IMR-90 (cell line): ENCODE measurements at regions not wholly inside any gene's neighbourhood (a gene's known extent, or its start where the extent isn't known, plus 50 kb on each side); places are given as distances from the start of the nearest gene placed in this dataset.

Experiments used
- ATAC-seq: fragments of 200-7000 bp; cut with Tn5 transposase; 2 replicates; pipeline ENCODE4 v1.9.1; 2020; ENCODE audit warnings: low read depth, mild to moderate bottlenecking, moderate library complexity
- BruUV-seq: library from RNA; stranded (reverse); fragments of 400-500 nt; replicated peaks from 2 replicates; lab custom pipeline; 2021; lab: Mats Ljungman, UMichigan
- CTCF ChIA-PET: fragments of 300-600 bp; formaldehyde crosslinking; extraction: SDS; loops from one replicate; lab custom pipeline; 2021; ENCODE audit warnings: antibody characterized with exemption; lab: Yijun Ruan, JAX
- POLR2A ChIA-PET: fragments of 300-600 bp; sonication (Branson Sonifier 250); formaldehyde crosslinking; loops from one replicate; lab custom pipeline; 2022; ENCODE audit warnings: antibody characterized with exemption; ENCODE audit not compliant: unreplicated experiment; lab: Charles Lee
- DNase-seq: peaks from one replicate; pipeline ENCODE4 v3.0.0; 2013
- H2AFZ ChIP-seq: replicated peaks from 2 replicates; pipeline ENCODE3; 2013; ENCODE audit warnings: low read length, mild to moderate bottlenecking; ENCODE audit not compliant: poor library complexity
- H2AK5ac ChIP-seq: 2 replicates; pipeline ENCODE4 v1.6.1; 2013; ENCODE audit warnings: low read depth, low read length, inconsistent platforms
- H2AK9ac ChIP-seq: replicated peaks from 2 replicates; pipeline ENCODE3; 2013; ENCODE audit warnings: mild to moderate bottlenecking, low read depth, low read length, moderate library complexity; ENCODE audit not compliant: poor library complexity
- H2BK120ac ChIP-seq: 2 replicates; pipeline ENCODE4 v1.6.1; 2013; ENCODE audit warnings: low read depth, low read length, inconsistent platforms
- H2BK15ac ChIP-seq: 3 replicates; pipeline ENCODE4 v1.6.1; 2013; ENCODE audit warnings: low read depth, low read length, inconsistent platforms
- H2BK20ac ChIP-seq: 2 replicates; pipeline ENCODE4 v1.6.1; 2013; ENCODE audit warnings: low read depth, mild to moderate bottlenecking, inconsistent platforms, low read length, moderate library complexity
- H2BK5ac ChIP-seq: 2 replicates; pipeline ENCODE4 v1.6.1; 2013; ENCODE audit warnings: mild to moderate bottlenecking, low read depth, low read length, inconsistent platforms; ENCODE audit not compliant: poor library complexity, severe bottlenecking
- H3K14ac ChIP-seq: replicated peaks from 2 replicates; pipeline ENCODE4 v1.6.1; 2013; ENCODE audit warnings: low read depth, low read length, inconsistent platforms
- H3K18ac ChIP-seq: 2 replicates; pipeline ENCODE4 v1.6.1; 2013; ENCODE audit warnings: low read depth, low read length, control low read depth
- H3K23ac ChIP-seq: 2 replicates; pipeline ENCODE4 v1.6.1; 2013; ENCODE audit warnings: low read depth, low read length, inconsistent platforms
- H3K27ac ChIP-seq: 2 replicates; pipeline ENCODE4 v1.5.1; 2013; ENCODE audit warnings: mild to moderate bottlenecking, control low read depth, low read length; ENCODE audit not compliant: insufficient read depth
- H3K27me3 ChIP-seq: 2 replicates; pipeline ENCODE4 v1.6.1; 2013; ENCODE audit warnings: low read length; ENCODE audit not compliant: control insufficient read depth, insufficient read depth
- H3K36me3 ChIP-seq: 2 replicates; pipeline ENCODE4 v1.6.1; 2013; ENCODE audit warnings: low read length, mixed read lengths; ENCODE audit not compliant: control insufficient read depth, insufficient read depth
- H3K4ac ChIP-seq: 2 replicates; pipeline ENCODE4 v1.6.1; 2013; ENCODE audit warnings: low read depth, low read length, inconsistent platforms
- H3K4me1 ChIP-seq: 2 replicates; pipeline ENCODE4 v1.6.1; 2013; ENCODE audit warnings: low read length, mixed read lengths; ENCODE audit not compliant: control insufficient read depth, insufficient read depth
- H3K4me2 ChIP-seq: 2 replicates; pipeline ENCODE4 v1.6.1; 2013; ENCODE audit warnings: low read depth, mild to moderate bottlenecking, control low read depth, low read length, moderate library complexity
- H3K4me3 ChIP-seq: 2 replicates; pipeline ENCODE4 v1.5.1; 2013; ENCODE audit warnings: low read depth, mild to moderate bottlenecking, control low read depth, low read length, moderate library complexity; ENCODE audit not compliant: insufficient read depth
- H3K56ac ChIP-seq: 2 replicates; pipeline ENCODE4 v1.6.1; 2013; ENCODE audit warnings: low read length, inconsistent platforms; ENCODE audit not compliant: insufficient read depth; ENCODE audit errors: extremely low read depth
- H3K79me1 ChIP-seq, 2 experiments: 2 replicates each; pipeline ENCODE4 v1.6.1; 2013; ENCODE audit warnings: low read length in 2 of 2, inconsistent platforms in 1 of 2, low read depth in 1 of 2
- H3K9ac ChIP-seq: 2 replicates; pipeline ENCODE4 v1.6.1; 2013; ENCODE audit warnings: low read depth, low read length, control low read depth
- H3K9me1 ChIP-seq: 2 replicates; pipeline ENCODE4 v1.6.1; 2013; ENCODE audit warnings: low read length, inconsistent platforms; ENCODE audit not compliant: insufficient read depth
- H3K9me3 ChIP-seq: 2 replicates; pipeline ENCODE4 v1.6.1; 2013; ENCODE audit warnings: low read length; ENCODE audit not compliant: control insufficient read depth, insufficient read depth
- H4K20me1 ChIP-seq: 2 replicates; pipeline ENCODE4 v1.6.1; 2013; ENCODE audit warnings: low read length, inconsistent platforms; ENCODE audit not compliant: insufficient read depth
- H4K5ac ChIP-seq: 2 replicates; pipeline ENCODE4 v1.6.1; 2013; ENCODE audit warnings: mild to moderate bottlenecking, low read depth, low read length, control low read depth
- H4K8ac ChIP-seq, 2 experiments: 2 replicates each; pipeline ENCODE4 v1.6.1; 2013; ENCODE audit warnings: low read depth in 2 of 2, low read length in 2 of 2, control low read depth in 1 of 2, inconsistent platforms in 1 of 2
- H4K91ac ChIP-seq: 2 replicates; pipeline ENCODE4 v1.6.1; 2013; ENCODE audit warnings: low read depth, low read length, inconsistent platforms; ENCODE audit not compliant: insufficient read depth
- CEBPB ChIP-seq: IDR thresholded peaks from 2 replicates; pipeline ENCODE4 v1.6.1; 2012; ENCODE audit warnings: low read depth, low read length, improper control_type of control experiment
- CHD1 ChIP-seq: IDR thresholded peaks from 2 replicates; pipeline ENCODE4 v1.6.1; 2012; ENCODE audit warnings: low read depth, low read length, improper control_type of control experiment
- FOS ChIP-seq: fragments of 150-350 bp; IDR thresholded peaks from 2 replicates; pipeline ENCODE4 v1.6.1; 2016; ENCODE audit warnings: low read depth, low read length
- MAZ ChIP-seq: IDR thresholded peaks from 2 replicates; pipeline ENCODE4 v1.6.1; 2012; ENCODE audit warnings: low read depth, mild to moderate bottlenecking, low read length, improper control_type of control experiment, moderate library complexity, borderline replicate concordance
- POLR2A ChIP-seq: IDR thresholded peaks from 2 replicates; pipeline ENCODE4 v1.6.1; 2012; ENCODE audit warnings: mild to moderate bottlenecking, low read depth, low read length
- RAD21 ChIP-seq: IDR thresholded peaks from 2 replicates; pipeline ENCODE4 v1.6.1; 2012; ENCODE audit warnings: low read length, improper control_type of control experiment
- RFX5 ChIP-seq: IDR thresholded peaks from 2 replicates; pipeline ENCODE4 v1.8.0; 2012; ENCODE audit warnings: low read depth, mild to moderate bottlenecking, low read length, moderate library complexity
- WGBS, 2 experiments: methylation state at CpG; one replicate each; pipeline versions ENCODE4 v1.1.5 to v1.1.7; 2013; ENCODE audit warnings: missing lambda C conversion rate in 2 of 2; ENCODE audit not compliant: insufficient read length in 1 of 2; ENCODE audit errors: extremely low coverage in 2 of 2; 5-methylcytosine and 5-hydroxymethylcytosine counted together
- dilution Hi-C: fragments of 300-500 bp; cut with HindIII; formaldehyde crosslinking; loops from one replicate; pipeline ENCODE4 v1.14.3; 2018; ENCODE audit warnings: low sequenced_read_pairs; ENCODE audit not compliant: unreplicated experiment
- in situ Hi-C: fragments of 300-500 bp; cut with MboI; formaldehyde crosslinking; loops from 3 replicates; pipeline ENCODE4 v1.14.3; 2019; ENCODE audit warnings: low sequenced_read_pairs, inconsistent platforms, mixed read lengths
- intact Hi-C: fragments of 100-400 bp; cut with micrococcal nuclease; formaldehyde crosslinking; loops from 2 replicates; pipeline ENCODE4 v1.10.0; 2022
- TF ChIP-seq, protein P1 (sequence below): fragments of 150-350 bp; IDR thresholded peaks from 2 replicates; pipeline ENCODE4 v1.6.1; 2016; ENCODE audit warnings: low read depth, mild to moderate bottlenecking, low read length, moderate library complexity, borderline replicate concordance
- TF ChIP-seq, protein P2 (sequence below): conservative IDR thresholded peaks from 2 replicates; pipeline ENCODE4 v1.5.1; 2012; ENCODE audit warnings: mild to moderate bottlenecking, low read depth, low read length, improper control_type of control experiment

- no peak overlapping the region for H4K8ac ChIP-seq
- DNase-seq (no peak), ATAC-seq (no peak)
- no peak overlapping the region for H2AK9ac ChIP-seq
- POLR2A ChIA-PET, result no interaction called here
- no peak overlapping the region for H2BK20ac ChIP-seq
- H3K79me1 ChIP-seq, result no peaks in the 10 kb centered on the region
- H4K5ac ChIP-seq, result no peak overlapping the region
- H3K4ac ChIP-seq, result no peak overlapping the region
- H2BK15ac ChIP-seq, result no peak overlapping the region
- H3K18ac ChIP-seq, result no peak overlapping the region
- intact Hi-C loops, result no loop called here
- no peak overlapping the region for H3K27ac ChIP-seq
- dilution Hi-C loops, result no loop called here
- no peak overlapping the region for H2AK5ac ChIP-seq
- H3K4me2 ChIP-seq, result no peak overlapping the region
- H3K4me1 ChIP-seq, result peaks cover 4% of the 10 kb centered on the region; the same call in 1 of the 2 replicates
- H4K91ac ChIP-seq, result no peak overlapping the region
- no peak overlapping the region for H3K9ac ChIP-seq
- no peak overlapping the region for H2BK120ac ChIP-seq
- no peak overlapping the region for H3K14ac ChIP-seq
- TF ChIP-seq RFX5 (no peak), CHD1 (no peak), MAZ (no peak), FOS (no peak), RAD21 (no peak), CEBPB (no peak), POLR2A (no peak)
- TF ChIP-seq, protein P1, sequence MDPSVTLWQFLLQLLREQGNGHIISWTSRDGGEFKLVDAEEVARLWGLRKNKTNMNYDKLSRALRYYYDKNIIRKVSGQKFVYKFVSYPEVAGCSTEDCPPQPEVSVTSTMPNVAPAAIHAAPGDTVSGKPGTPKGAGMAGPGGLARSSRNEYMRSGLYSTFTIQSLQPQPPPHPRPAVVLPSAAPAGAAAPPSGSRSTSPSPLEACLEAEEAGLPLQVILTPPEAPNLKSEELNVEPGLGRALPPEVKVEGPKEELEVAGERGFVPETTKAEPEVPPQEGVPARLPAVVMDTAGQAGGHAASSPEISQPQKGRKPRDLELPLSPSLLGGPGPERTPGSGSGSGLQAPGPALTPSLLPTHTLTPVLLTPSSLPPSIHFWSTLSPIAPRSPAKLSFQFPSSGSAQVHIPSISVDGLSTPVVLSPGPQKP, result no peak
- TF ChIP-seq, protein P2, sequence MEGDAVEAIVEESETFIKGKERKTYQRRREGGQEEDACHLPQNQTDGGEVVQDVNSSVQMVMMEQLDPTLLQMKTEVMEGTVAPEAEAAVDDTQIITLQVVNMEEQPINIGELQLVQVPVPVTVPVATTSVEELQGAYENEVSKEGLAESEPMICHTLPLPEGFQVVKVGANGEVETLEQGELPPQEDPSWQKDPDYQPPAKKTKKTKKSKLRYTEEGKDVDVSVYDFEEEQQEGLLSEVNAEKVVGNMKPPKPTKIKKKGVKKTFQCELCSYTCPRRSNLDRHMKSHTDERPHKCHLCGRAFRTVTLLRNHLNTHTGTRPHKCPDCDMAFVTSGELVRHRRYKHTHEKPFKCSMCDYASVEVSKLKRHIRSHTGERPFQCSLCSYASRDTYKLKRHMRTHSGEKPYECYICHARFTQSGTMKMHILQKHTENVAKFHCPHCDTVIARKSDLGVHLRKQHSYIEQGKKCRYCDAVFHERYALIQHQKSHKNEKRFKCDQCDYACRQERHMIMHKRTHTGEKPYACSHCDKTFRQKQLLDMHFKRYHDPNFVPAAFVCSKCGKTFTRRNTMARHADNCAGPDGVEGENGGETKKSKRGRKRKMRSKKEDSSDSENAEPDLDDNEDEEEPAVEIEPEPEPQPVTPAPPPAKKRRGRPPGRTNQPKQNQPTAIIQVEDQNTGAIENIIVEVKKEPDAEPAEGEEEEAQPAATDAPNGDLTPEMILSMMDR, result no peak
- CTCF ChIA-PET, result no interaction called here
- WGBS, 2 experiments, result 33% methylated on average over 1 of the region's 4 CpGs; no CpG with 5 or more reads in 1 of the 2 experiments
- H4K20me1 ChIP-seq, result no peaks in the 10 kb centered on the region
- peaks cover 8% of the 10 kb centered on the region for H3K27me3 ChIP-seq
- peaks cover 4% of the 10 kb centered on the region; the same call in 1 of the 2 replicates for H3K9me1 ChIP-seq
- H3K4me3 ChIP-seq, result no peak overlapping the region
- no peaks in the 10 kb centered on the region for H3K36me3 ChIP-seq
- in situ Hi-C loops, result no loop called here
- BruUV-seq, result no TSS peak
- no peak overlapping the region for H3K23ac ChIP-seq
- H2AFZ ChIP-seq, result no peak overlapping the region
- no peak overlapping the region for H2BK5ac ChIP-seq
- H3K9me3 ChIP-seq, result peaks cover 3% of the 10 kb centered on the region; the same call in 1 of the 2 replicates
- no peak overlapping the region for H3K56ac ChIP-seq
Measured at GRCh38 chr1:228882041-228882770, 146.9 kb downstream of the RHOU start.
